Pancreas (tissue), 10 donors: ENCODE measurements at regions not wholly inside any gene's neighbourhood (a gene's known extent, or its start where the extent isn't known, plus 50 kb on each side); places are given as distances from the start of the nearest gene placed in this dataset.

ENCODE experiments used
- ATAC-seq, 4 donors: fragments of 200-7000 bp; cut with Tn5 transposase; one replicate each; pipeline versions ENCODE4 v1.8.0 to v1.9.1; 2020; ENCODE audit warnings: mild to moderate bottlenecking in 4 of 4, moderate library complexity in 4 of 4
- DNase-seq, 6 donors: peaks; one replicate each; pipeline ENCODE4 v3.0.0-alpha.2; 2020
- FAIRE-seq: peaks from 2 replicates; lab custom pipeline; 2012; peaks lifted over from hg19 to GRCh38; lab: Jason Lieb, UNC
- H3K27ac ChIP-seq, 4 donors: fragments of 200-600 bp; sonication (generic); 1 replicate in 3 of 4; 2 replicates in 1 of 4; pipeline versions ENCODE4 v1.5.0 to v1.8.0; 2020
- H3K27me3 ChIP-seq, 4 donors: fragments of 200-600 bp; one replicate each; pipeline ENCODE4 v1.8.0; 2021
- H3K36me3 ChIP-seq, 3 donors: fragments of 200-600 bp; sonication (generic) in 1 of 3; one replicate each; pipeline versions ENCODE4 v1.5.0 to v1.8.0; 2020 to 2021
- H3K4me1 ChIP-seq, 3 donors: fragments of 200-600 bp; one replicate each; pipeline ENCODE4 v1.8.0; 2021
- H3K4me3 ChIP-seq, 4 donors: fragments of 200-600 bp; sonication (generic) in 2 of 4; one replicate each; pipeline versions ENCODE4 v1.5.0 to v1.8.0; 2020 to 2021
- H3K9me3 ChIP-seq, 4 donors: fragments of 200-600 bp; one replicate each; pipeline ENCODE4 v1.8.0; 2021
- WGBS, 2 donors: extraction: QIAGEN DNeasy Blood & Tissue Kit; methylation state at CpG; one replicate each; pipeline ENCODE4 v1.1.7; 2013; 5-methylcytosine and 5-hydroxymethylcytosine counted together
- intact Hi-C, 3 donors: fragments of 100-400 bp; cut with DNase I; formaldehyde crosslinking; loops; one replicate each; pipeline versions ENCODE4 v1.11.1 to v1.14.2; 2022
- TF ChIP-seq, protein P1 (sequence below), 4 donors: fragments of 200-600 bp; sonication (generic) in 3 of 4; IDR thresholded peaks; one replicate each; pipeline versions ENCODE4 v1.5.0 to v1.8.0; 2021; ENCODE audit warnings: antibody characterized with exemption in 4 of 4
- donor health status: healthy with polysubstance abuse.
- donor health status: DM: no; HTN: no; CAD: no; lungs with moderate emphysema.
- donor health status: DM: no; HTN: no; CAD: no.
- donor health status: control.
- donor health status: control.
- donor health status: Bipolar disorder and iron deficiency.
- donor health status: DM: yes; HTN: yes; CAD: no.
- donor health status: DM: no; HTN: no; CAD: no.
- donor health status: DM: no; HTN: no; CAD: no.
- donor health status: DM: yes; HTN: yes; CAD: no.

DNA sequence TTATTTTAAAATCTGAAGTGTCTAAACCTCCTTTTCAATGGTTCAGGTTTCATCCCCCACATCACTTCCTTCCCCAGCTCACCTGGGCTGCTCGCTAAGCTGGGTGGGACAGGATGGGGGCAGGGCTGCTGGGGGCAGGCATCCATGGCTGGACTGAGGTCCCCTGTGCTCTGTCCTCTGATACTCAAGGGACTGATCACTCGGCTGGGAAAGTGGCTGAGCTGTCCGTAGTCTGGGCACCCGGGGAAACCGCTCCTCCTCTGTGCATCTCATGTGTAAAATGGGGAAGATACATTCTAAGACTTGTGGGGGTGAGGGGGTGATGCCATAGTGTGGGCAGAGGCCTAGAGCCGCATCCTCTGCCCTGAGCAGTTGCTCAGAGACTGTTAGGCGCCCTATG is 411.2 kb downstream of the MATN1 start:
- FAIRE-seq: no peak
- ATAC-seq: no peak
- Histone ChIP-seq H3K4me1 (no peaks in the 10 kb centered on the region), H3K27me3 (peaks cover 0 to 3% (median 0%) of the 10 kb centered on the region in 4 donors), H3K27ac (no peak overlapping the region), H3K9me3 (no peaks in the 10 kb centered on the region), H3K36me3 (no peaks in the 10 kb centered on the region), H3K4me3 (no peak overlapping the region)
- intact Hi-C loops: no loop called here
- TF ChIP-seq, protein P1, sequence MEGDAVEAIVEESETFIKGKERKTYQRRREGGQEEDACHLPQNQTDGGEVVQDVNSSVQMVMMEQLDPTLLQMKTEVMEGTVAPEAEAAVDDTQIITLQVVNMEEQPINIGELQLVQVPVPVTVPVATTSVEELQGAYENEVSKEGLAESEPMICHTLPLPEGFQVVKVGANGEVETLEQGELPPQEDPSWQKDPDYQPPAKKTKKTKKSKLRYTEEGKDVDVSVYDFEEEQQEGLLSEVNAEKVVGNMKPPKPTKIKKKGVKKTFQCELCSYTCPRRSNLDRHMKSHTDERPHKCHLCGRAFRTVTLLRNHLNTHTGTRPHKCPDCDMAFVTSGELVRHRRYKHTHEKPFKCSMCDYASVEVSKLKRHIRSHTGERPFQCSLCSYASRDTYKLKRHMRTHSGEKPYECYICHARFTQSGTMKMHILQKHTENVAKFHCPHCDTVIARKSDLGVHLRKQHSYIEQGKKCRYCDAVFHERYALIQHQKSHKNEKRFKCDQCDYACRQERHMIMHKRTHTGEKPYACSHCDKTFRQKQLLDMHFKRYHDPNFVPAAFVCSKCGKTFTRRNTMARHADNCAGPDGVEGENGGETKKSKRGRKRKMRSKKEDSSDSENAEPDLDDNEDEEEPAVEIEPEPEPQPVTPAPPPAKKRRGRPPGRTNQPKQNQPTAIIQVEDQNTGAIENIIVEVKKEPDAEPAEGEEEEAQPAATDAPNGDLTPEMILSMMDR (IDR thresholded peaks at IDR 0.05): no peak
- 58 to 73% methylated on average over 7 of the region's 7 CpGs for WGBS, 2 donors
- DNase-seq: no peak

DNA sequence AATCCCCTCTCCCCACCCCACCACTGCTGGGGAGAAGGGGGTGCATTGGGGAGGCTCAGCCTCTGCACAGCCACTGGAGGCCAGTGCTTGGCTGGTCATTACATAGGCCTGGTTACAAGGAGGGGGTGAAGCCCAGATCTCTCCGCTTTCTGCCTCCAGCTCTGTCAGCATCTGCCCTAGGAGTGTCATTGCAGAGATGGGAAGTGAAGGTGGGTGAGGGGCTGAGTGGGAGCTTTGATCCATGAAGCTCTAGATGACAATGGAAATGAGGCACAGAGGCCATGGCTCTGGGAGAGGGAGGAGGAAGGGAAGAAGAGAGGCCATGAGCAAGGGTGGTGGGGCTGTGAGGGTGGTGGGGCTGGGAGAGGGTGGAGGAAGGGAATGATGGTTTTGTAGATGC is 411.6 kb downstream of the MATN1 start:
- Histone ChIP-seq H3K9me3 (no peaks in the 10 kb centered on the region), H3K27me3 (peaks cover 0 to 3% (median 0%) of the 10 kb centered on the region in 4 donors), H3K4me1 (no peaks in the 10 kb centered on the region), H3K36me3 (no peaks in the 10 kb centered on the region), H3K4me3 (no peak overlapping the region), H3K27ac (no peak overlapping the region)
- 89 to 100% methylated on average over 1 of the region's 1 CpG for WGBS, 2 donors
- FAIRE-seq (no peak), DNase-seq (no peak), ATAC-seq (no peak)
- TF ChIP-seq, protein P1 (IDR thresholded peaks at IDR 0.05): no peak
- intact Hi-C loops: no loop called here

DNA sequence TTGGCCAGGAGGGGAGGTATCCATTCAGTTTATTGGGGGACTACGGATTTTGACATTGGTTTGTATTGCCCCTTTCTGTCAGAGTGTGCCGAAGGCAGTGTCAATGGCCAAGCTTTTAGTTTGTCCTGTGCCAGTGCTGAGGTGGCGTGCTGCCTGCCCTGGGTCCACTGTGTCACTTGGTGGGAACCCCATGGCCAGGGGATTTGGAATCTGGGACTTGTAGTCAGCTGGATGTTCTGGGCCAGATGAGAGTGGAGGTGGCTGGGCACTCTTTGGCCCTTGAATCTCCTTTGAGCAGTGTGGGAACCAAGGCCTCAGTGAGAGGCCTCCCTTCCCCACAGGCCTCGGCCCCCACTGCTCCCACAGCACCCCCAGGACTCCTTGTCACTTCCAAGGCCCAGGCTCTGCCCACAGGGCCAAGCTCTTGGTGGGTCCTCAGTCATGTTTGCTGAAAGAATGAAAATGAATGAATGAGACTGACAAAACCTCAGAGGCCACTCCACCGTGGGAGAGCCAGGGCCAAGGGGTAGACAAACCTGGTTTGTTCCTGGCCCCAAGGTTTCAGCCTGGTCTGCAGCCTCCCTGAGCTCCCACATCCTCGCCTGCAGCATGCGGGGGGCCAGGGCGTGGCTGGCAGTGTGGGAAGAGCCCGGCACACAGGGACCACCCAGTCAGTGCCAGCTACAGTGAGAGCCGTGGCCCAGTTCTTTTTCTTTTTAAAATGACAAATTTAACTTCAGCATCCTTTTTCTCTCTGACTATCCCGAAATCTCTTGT is 412.2 kb downstream of the MATN1 start:
- Histone ChIP-seq H3K9me3 (no peaks in the 10 kb centered on the region), H3K27ac (no peak overlapping the region), H3K4me3 (no peak overlapping the region), H3K27me3 (peaks cover 0 to 3% (median 0%) of the 10 kb centered on the region in 4 donors), H3K36me3 (no peaks in the 10 kb centered on the region), H3K4me1 (no peaks in the 10 kb centered on the region)
- TF ChIP-seq, protein P1 (IDR thresholded peaks at IDR 0.05): no peak
- intact Hi-C loops: no loop called here
- no peak for ATAC-seq
- WGBS, 2 donors: 59 to 69% methylated on average over 11 of the region's 11 CpGs
- DNase-seq: no peak
- no peak for FAIRE-seq

DNA sequence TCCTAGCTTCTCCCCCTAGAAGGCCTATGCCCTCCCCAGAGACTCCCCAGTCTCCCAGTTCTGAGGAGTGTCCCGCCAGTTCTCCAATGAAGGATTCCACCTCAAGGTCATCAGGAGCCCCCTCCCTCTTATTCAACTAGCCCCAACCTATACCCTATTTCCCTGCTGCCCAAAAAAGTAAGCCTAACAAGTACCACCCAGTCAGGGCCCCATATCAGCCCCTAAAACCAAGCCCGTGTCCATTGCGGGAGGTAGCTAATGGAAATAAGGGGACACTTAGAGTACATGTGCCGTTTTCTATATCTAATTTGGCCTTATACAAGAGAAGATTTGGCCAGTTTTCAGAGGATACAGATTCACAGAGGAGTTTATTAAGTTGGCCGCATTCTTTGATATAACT is 416.2 kb downstream of the MATN1 start:
- no peak for DNase-seq
- Histone ChIP-seq H3K36me3 (no peaks in the 10 kb centered on the region), H3K27ac (no peak overlapping the region), H3K27me3 (peaks cover 0 to 3% (median 0%) of the 10 kb centered on the region in 4 donors), H3K4me3 (no peak overlapping the region), H3K4me1 (no peaks in the 10 kb centered on the region), H3K9me3 (no peaks in the 10 kb centered on the region)
- TF ChIP-seq, protein P1 (IDR thresholded peaks at IDR 0.05): no peak
- intact Hi-C loops: no loop called here
- FAIRE-seq: no peak
- WGBS, 2 donors: 80% methylated on average over 5 of the region's 5 CpGs
- no peak for ATAC-seq

DNA sequence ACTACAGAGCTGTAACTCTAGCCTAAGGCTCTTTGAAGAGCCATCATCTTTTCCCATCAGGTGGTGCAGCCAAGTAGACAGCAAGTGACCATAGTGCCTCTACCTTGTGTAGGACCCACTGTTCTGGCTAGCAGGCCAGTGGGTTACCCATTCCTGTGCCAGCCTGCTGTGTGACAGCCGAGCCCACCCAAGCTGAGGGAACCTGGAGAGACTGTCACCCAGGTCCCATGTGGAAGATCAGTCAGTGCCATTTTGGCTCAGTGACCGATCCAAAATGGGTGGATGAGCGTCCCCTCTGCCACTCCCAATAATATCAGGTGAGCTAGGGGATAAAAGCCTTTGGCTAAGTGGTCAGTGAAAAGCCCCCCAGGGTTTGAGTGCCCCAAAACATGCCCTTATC is 417.9 kb downstream of the MATN1 start:
- DNase-seq (no peak), ATAC-seq (no peak), FAIRE-seq (no peak)
- Histone ChIP-seq H3K36me3 (no peaks in the 10 kb centered on the region), H3K4me1 (no peaks in the 10 kb centered on the region), H3K9me3 (no peaks in the 10 kb centered on the region), H3K4me3 (no peak overlapping the region), H3K27ac (no peak overlapping the region), H3K27me3 (peaks cover 0 to 3% (median 0%) of the 10 kb centered on the region in 4 donors)
- TF ChIP-seq, protein P1 (IDR thresholded peaks at IDR 0.05): no peak
- intact Hi-C loops: no loop called here
- WGBS, 2 donors: 54 to 64% methylated on average over 3 of the region's 3 CpGs
